ENCODE measurements at regions not wholly inside any gene's neighbourhood (a gene's known extent, or its start where the extent isn't known, plus 50 kb on each side); places are given as distances from the start of the nearest gene placed in this dataset.

GRCh38 chr9:129406278-129407225 is 214.3 kb downstream of the C9orf50 start:
- TF ChIP-seq CTCF (conservative IDR thresholded peaks at IDR 0.05; ENCODE audit: low read depth, low read length) (no peak), EZH2 (IDR thresholded peaks at IDR 0.05; ENCODE audit: low read length, unreplicated experiment) (no peak)

All from PC-3 (cell line).